NCI-H524 treated with DMSO at 0.1 percent for 48 hours (cell line): ENCODE measurements at regions not wholly inside any gene's neighbourhood (a gene's known extent, or its start where the extent isn't known, plus 50 kb on each side); places are given as distances from the start of the nearest gene placed in this dataset.
A peak's percentile ranks its signal among the peaks of the same experiment; 100 is the strongest.

Experiments used
- DNase-seq: peaks from one replicate; lab custom pipeline; 2025; lab: John Stamatoyannopoulos, UW

DNA sequence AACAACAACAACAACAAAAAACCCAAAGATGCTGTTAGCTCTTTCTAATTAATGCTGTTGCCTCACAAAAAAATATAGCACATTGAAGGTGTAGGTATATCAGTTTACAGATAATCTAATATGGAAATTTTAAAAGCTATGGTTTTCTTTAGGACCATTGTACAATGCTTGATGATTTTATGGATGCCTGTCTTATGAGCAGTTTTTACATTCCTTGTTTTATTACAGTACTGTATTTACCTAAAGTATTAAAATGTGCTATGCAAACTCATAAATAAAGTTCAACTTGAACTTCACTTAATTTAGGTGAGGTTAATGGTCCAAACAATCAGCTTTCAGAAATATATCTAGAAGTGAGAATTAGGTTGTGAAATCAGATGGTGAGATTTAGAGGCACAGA lies 212.2 kb upstream of the GOLIM4 start:
- DNase-seq, result no peak

DNA sequence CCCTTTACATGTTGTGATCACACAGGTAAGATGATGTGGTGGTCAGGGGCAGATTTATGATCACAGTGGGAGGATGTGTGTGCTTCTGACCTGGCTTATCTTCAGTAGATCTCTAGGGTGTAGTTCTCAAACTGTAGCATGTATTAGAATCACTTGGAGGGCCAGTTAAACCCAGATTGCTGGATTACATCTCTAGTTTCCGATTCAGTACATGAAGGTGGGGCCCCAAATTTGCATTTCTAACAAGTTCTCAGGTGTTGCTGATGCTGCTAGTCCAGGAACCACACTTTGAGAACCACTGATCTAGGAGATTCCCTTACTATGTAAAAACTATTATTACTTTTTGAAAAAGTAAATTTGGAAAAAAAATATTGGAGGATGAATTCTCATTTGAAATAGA lies 199.3 kb upstream of the GOLIM4 start:
- DNase-seq, result no peak

- no peak for DNase-seq
Observed at GRCh38 chr3:168292296-168292695, 196.6 kb upstream of the GOLIM4 start.

DNA sequence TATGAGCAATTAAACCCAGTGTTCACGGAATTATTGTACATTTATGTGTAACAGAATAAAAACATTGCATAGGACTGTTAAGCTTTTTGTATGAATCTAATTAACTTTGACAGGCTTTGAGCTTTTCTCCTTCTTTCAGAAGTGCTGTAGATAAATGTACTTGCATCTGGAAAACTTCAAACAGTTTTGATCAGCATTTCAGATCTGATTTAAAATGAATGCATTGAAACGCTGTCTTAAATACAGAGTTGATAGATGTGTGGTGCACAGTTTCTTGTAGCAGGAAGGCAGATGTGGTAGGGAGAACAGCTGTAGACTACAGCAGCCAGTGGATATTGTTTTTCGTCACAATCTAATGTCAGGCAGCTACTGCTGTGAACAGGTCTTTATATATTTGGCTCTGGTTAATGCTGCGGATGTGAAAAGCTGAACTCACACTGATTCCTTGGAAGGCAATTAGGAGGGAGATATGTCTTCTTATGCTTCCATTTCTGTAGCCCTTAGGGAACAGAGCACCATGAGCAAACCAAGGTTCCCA lies 193.8 kb upstream of the GOLIM4 start:
- no peak for DNase-seq

- DNase-seq, result no peak
Observed at GRCh38 chr3:168288511-168289401, 193.0 kb upstream of the GOLIM4 start.

GRCh38 chr3:168285506-168285905 lies 189.8 kb upstream of the GOLIM4 start:
- no peak for DNase-seq

- no peak for DNase-seq
Observed at GRCh38 chr3:168284728-168285127, 189.0 kb upstream of the GOLIM4 start.

- no peak for DNase-seq
Observed at GRCh38 chr3:168275662-168276061, 179.9 kb upstream of the GOLIM4 start.

GRCh38 chr3:168273917-168274316 lies 178.2 kb upstream of the GOLIM4 start:
- DNase-seq, result no peak

DNA sequence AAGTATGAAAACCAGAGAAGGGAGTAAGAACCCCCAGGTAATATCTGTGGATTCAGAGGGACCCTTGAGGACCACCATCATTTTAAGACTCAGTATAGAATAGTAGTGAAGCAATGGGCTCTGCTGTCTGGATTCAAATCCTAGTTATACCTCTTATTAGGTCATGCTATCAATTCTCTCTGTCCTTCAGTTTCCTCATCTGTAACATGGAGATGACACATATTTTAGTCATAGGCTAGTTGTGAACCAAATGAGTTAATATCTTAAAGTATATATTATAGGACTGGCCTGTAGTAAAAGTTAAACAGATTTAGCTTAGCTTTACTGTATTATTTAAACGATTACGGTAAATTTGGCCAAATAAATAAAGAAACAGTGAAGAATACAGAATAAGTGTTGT lies 177.3 kb upstream of the GOLIM4 start:
- no peak for DNase-seq

DNA sequence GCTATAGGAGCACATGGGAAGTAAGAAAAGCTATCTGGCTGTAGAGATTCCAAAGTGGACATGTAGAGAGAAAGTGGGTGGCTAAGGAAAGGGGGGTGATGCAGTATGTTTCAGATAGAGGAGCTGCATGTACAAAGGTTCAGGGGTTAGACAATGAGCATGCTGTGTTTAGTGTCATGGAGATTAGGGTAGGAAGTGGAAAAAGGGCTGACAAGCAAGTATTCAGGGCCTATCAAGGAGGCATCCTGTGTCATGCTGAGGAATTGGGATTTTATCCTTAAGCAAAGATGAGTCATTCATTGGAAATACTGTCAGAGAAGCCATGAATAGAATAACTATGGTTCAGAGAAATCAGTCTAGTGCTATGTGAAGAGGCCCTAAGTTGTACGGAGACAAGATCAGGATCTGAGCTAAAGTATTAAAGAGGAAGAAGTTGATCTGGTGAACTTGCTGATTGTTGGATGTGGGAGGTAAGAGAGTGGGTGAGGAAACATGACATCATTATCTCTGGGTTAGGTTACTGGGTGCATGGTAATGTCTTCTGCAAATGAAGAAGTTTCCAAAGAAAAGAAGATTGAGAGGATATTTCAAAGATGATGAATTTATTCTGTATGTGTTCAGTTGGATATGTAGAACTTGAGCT lies 176.7 kb upstream of the GOLIM4 start:
- DNase-seq, result no peak

- no peak for DNase-seq
Observed at GRCh38 chr3:168271932-168272331, 176.2 kb upstream of the GOLIM4 start.

DNA sequence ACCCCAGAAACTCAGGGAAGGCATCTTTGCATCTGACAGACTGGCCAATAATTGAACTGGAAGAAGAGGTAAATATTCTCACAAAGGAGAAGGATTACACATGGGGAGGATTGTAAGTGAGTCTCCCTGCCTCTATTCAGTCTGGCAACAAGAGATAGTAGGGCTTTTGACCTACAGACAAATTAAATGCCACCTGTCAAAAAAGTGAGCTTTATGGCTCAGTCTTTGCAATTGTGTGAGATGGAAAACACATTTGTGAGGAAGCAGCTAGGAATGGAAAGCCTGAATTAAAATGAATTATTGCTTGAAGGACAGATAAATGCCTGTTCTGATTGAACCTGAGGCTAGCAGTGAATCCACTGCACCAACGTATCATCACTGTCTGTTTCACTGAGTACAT lies 173.3 kb upstream of the GOLIM4 start:
- no peak for DNase-seq

DNA sequence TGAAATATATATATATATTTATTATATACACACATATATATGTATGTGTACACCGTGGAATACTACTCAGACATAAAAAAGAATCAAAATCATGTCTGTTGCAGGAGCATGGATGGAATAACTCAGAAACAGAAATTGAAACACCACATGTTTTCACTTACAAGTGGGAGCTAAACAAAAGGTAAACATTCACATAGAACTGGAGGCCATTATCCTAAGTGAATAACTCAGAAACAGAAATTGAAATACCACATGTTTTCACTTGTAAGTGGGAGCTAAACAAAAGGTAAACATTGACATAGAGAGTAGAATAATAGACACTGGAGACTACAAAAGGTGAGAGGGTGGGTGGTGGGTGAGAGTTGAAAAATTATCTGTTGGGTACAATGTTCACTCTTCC lies 171.5 kb upstream of the GOLIM4 start:
- DNase-seq, result no peak

DNA sequence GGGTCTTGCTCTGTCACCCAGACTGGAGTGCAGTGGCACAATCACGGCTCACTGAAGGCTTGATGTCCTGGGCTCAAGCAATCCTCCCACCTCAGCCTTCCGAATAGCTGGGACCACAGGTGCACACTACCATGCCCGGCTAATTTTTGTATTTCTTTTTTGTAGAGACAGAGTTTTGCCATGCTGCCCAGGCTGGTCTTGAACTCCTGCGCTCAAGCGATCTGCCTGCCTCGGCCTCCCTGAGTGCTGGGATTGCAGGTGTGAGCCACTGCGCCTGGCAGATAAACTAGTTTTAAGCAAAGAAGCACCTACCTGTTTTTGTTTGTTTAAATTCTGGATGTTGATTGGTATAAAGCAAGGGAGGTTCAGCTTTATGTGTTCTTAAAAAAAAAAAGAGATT lies 170.6 kb upstream of the GOLIM4 start:
- DNase-seq, result no peak

DNA sequence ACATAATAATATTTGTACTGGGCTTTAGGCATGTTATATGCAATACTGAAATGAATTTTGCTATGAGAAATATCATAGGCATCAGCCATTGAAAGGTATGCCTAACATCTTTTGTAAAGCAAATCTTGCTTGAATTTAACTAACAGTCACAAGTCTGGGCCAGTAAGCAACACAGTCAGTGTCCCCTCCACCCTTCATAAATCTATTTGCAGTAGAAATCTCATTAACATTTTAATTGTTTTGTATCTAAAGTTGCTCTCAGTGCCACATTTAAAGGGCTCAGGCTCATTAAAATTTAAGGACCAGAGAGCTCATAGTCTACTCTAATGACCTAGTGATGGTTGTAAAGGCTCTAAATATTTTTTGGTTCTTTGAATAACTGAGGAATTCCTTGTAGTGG lies 167.2 kb upstream of the GOLIM4 start:
- DNase-seq, result no peak

DNA sequence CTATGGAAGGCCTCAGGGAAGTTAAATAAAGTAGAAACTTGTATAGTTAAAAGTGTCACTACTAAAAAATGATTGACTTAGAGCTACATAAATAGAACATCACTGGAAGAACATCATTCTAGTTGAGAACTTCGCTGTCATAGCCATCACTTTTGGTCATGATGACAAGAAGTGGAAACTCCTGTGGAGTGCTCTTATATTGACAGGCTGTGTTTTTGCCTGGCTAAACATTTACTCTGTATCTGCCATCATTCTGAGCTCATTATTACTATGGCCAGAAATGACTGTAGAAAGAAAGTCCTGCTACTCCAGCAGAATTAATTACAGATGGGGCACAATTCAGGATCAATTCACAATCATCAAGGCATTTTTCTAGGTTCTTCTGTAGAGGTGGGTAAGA lies 165.1 kb upstream of the GOLIM4 start:
- DNase-seq, result no peak

- DNase-seq, result no peak
Observed at GRCh38 chr3:168251371-168251770, 155.6 kb upstream of the GOLIM4 start.

DNA sequence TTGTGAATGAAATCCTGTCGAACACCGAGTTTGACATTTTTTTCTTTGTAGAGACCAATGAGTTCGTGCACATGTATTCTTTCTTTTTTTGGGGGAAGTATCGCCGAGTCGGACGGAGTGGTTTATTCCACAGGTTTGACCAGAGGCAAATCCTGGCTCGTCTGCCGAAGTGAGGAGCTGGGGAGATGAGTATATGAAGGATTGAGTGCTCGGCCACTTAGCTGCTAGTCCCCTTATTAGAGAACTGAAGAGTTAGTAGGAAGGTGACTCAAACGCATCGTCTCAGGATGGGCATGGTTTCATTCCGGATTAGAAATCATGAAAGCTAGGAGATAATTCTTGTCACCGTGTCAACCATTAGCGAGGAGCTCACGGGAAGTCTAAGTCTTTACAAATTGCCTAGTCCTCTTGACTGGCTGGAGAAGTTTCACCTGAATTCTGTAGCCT lies 154.7 kb upstream of the GOLIM4 start:
- DNase-seq, result no peak

DNA sequence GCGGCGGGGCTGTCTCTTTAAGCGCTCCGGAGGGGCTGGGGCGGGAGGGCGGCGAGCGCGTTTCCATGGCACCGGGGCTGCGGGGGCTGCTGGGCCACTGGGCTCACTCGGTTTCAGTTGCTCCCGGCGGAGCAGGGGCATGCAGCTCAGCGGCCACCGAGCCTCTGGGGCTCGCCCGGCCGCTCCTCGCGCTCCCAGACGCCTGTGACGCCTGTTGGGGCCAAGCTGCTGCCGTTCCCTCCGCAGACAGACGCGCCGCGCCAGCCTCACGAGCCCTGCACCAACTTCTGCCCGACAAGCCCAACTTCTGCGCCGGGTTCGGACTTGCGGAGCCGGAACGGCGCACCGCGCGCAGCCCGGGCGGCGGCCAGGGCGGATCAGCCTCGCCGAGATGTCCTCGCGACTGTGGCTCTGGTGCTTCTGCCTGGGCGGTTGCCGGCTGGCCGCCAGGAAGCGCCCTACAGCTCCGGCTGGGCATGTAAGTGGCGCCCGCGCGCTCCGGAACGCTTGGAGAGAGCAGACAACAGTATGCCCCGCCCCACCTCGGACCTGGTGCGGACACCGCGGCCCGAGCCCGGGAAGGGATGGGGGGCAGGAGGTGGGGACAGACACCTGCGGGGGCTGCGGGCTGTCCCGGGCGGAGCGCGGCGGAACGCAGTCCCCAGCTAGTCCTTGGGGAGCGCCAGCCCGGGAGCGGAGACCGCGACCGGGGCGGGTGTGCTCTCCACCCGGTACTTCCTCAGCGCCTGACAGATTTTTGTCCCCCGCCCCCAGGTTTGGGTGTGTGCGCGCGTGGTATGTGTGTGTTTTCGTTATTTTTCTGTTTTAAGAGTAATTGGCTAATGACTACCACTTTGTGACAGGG lies 154.1 kb upstream of the GOLIM4 start:
- DNase-seq, result peak; percentile 73

GRCh38 chr3:168249205-168249549 lies 153.5 kb upstream of the GOLIM4 start:
- DNase-seq, result no peak
